C4-2B (cell line): ENCODE measurements at regions not wholly inside any gene's neighbourhood (a gene's known extent, or its start where the extent isn't known, plus 50 kb on each side); places are given as distances from the start of the nearest gene placed in this dataset.

Source experiments
- CTCF ChIP-seq: fragments of 450-650 bp; conservative IDR thresholded peaks from 2 replicates; pipeline ENCODE4 v1.5.1; 2017; ENCODE audit warnings: mild to moderate bottlenecking
- ZFX ChIP-seq: fragments of 450-650 bp; IDR thresholded peaks from 2 replicates; pipeline ENCODE4 v1.6.1; 2017

- no peak for TF ChIP-seq CTCF
- no peak for TF ChIP-seq ZFX
Measured at GRCh38 chr7:13107291-13107690, 419.9 kb downstream of the ARL4A start.
